ENCODE measurements at regions not wholly inside any gene's neighbourhood (a gene's known extent, or its start where the extent isn't known, plus 50 kb on each side); places are given as distances from the start of the nearest gene placed in this dataset.

- Histone ChIP-seq H3K27ac (no peak overlapping the region), H3K9me2 (ENCODE audit: insufficient read depth) (no peaks in the 10 kb centered on the region), H3K9ac (no peak overlapping the region), H3K79me2 (ENCODE audit: insufficient read depth) (no peaks in the 10 kb centered on the region), H3F3A (ENCODE audit: insufficient read depth) (no peaks in the 10 kb centered on the region), H3K27me3 (replicated peaks; ENCODE audit: insufficient read depth) (peaks cover 10% of the 10 kb centered on the region; the same call in 1 of the 2 replicates), H3K4me1 (ENCODE audit: insufficient read depth) (no peaks in the 10 kb centered on the region), H3K9me3 (ENCODE audit: low read depth) (no peaks in the 10 kb centered on the region), H2AFZ (no peak overlapping the region), H4K20me1 (ENCODE audit: insufficient read depth) (no peaks in the 10 kb centered on the region), H3K4me3 (no peak overlapping the region), H3K36me3 (ENCODE audit: low read depth) (no peaks in the 10 kb centered on the region), H3K4me2 (ENCODE audit: unreplicated experiment) (no peak overlapping the region)
- DNase-seq, result no peak
- in situ Hi-C loops (cut with MboI), result no loop called here
- WGBS, 2 experiments (ENCODE audit: low coverage in 1 of 2, low lambda C conversion rate in 2 of 2, missing lambda C conversion rate in 2 of 2), result 93 to 96% methylated on average over 3 of the region's 3 CpGs
- TF ChIP-seq EZH2phosphoT487 (IDR thresholded peaks at IDR 0.05; ENCODE audit: insufficient read depth, low read depth), result no peak
Measured at GRCh38 chr4:4712800-4713528, 146.5 kb upstream of the MSX1 start.

GRCh38 chr4:4711902-4712301 is 147.6 kb upstream of the MSX1 start:
- Histone ChIP-seq H3K4me2 (ENCODE audit: unreplicated experiment) (no peak overlapping the region), H4K20me1 (ENCODE audit: insufficient read depth) (no peaks in the 10 kb centered on the region), H3K4me1 (ENCODE audit: insufficient read depth) (no peaks in the 10 kb centered on the region), H2AFZ (no peak overlapping the region), H3K27me3 (replicated peaks; ENCODE audit: insufficient read depth) (peaks cover 17% of the 10 kb centered on the region), H3K79me2 (ENCODE audit: insufficient read depth) (no peaks in the 10 kb centered on the region), H3K4me3 (no peak overlapping the region), H3F3A (ENCODE audit: insufficient read depth) (no peaks in the 10 kb centered on the region), H3K27ac (no peak overlapping the region), H3K9ac (no peak overlapping the region), H3K9me3 (ENCODE audit: low read depth) (no peaks in the 10 kb centered on the region), H3K9me2 (ENCODE audit: insufficient read depth) (no peaks in the 10 kb centered on the region), H3K36me3 (ENCODE audit: low read depth) (no peaks in the 10 kb centered on the region)
- in situ Hi-C loops (cut with MboI), result no loop called here
- 73 to 85% methylated on average over 3 of the region's 3 CpGs for WGBS, 2 experiments (ENCODE audit: low coverage in 1 of 2, low lambda C conversion rate in 2 of 2, missing lambda C conversion rate in 2 of 2)
- no peak for TF ChIP-seq EZH2 (IDR thresholded peaks at IDR 0.05; ENCODE audit: insufficient read depth, poor library complexity, severe bottlenecking)
- TF ChIP-seq EZH2phosphoT487 (IDR thresholded peaks at IDR 0.05; ENCODE audit: insufficient read depth, low read depth), result no peak
- no peak for DNase-seq

DNA sequence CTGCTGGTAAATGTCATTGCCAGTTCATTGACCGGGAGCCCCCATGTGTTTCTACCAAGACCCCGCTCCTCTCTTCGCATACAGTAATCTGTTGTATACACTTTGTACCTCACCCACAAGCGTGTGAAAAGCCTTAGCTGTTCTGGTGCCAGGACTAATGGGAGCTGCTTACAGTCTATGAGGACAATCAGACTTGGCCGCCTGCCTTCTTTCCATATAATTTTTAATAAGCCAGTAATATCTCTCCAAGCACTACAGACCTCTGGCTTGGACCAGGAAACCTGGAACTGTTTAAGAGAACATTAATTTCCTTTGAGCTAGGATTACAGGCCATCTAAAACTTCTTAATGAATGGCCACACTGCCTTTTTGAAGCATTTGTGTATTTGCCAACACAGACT is 149.7 kb upstream of the MSX1 start:
- TF ChIP-seq EZH2phosphoT487 (IDR thresholded peaks at IDR 0.05; ENCODE audit: insufficient read depth, low read depth), result no peak
- TF ChIP-seq EZH2 (IDR thresholded peaks at IDR 0.05; ENCODE audit: insufficient read depth, poor library complexity, severe bottlenecking), result no peak
- DNase-seq, result no peak
- no peaks in the 10 kb centered on the region for H3K36me3 ChIP-seq (ENCODE audit: low read depth)
- no peaks in the 10 kb centered on the region for H3K79me2 ChIP-seq (ENCODE audit: insufficient read depth)
- H3K4me3 ChIP-seq, result no peak overlapping the region
- no peaks in the 10 kb centered on the region for H3F3A ChIP-seq (ENCODE audit: insufficient read depth)
- 58 to 67% methylated on average over 5 of the region's 5 CpGs for WGBS, 2 experiments (ENCODE audit: low coverage in 1 of 2, low lambda C conversion rate in 2 of 2, missing lambda C conversion rate in 2 of 2)
- H3K4me2 ChIP-seq (ENCODE audit: unreplicated experiment), result no peak overlapping the region
- H3K9ac ChIP-seq, result no peak overlapping the region
- peaks cover 17% of the 10 kb centered on the region for H3K27me3 ChIP-seq (replicated peaks; ENCODE audit: insufficient read depth)
- H3K4me1 ChIP-seq (ENCODE audit: insufficient read depth), result no peaks in the 10 kb centered on the region
- H3K27ac ChIP-seq, result no peak overlapping the region
- no peaks in the 10 kb centered on the region for H4K20me1 ChIP-seq (ENCODE audit: insufficient read depth)
- no peak overlapping the region for H2AFZ ChIP-seq
- no peaks in the 10 kb centered on the region for H3K9me3 ChIP-seq (ENCODE audit: low read depth)
- H3K9me2 ChIP-seq (ENCODE audit: insufficient read depth), result no peaks in the 10 kb centered on the region
- in situ Hi-C loops (cut with MboI), result no loop called here

DNA sequence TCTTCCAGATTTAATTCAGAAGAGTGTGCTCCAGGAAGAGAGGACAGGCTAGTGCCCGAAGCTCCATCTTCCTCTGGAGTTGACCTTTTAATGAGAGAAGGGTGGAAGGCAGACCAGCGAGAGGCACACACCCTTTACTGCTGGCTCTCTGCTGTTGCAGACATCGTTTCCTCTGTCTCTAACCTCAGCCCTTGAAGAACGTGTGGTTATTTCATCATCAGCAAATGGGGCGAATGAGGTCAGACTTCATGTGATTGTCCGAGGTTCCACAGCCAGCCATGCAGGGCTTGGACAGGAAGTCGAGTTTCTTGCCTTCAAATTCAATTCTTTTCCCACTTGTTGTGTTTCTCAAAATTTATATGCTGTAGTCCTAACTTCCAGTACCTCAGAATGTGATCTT is 155.2 kb upstream of the MSX1 start:
- Histone ChIP-seq H3K4me3 (no peak overlapping the region), H3K4me2 (ENCODE audit: unreplicated experiment) (no peak overlapping the region), H3K4me1 (ENCODE audit: insufficient read depth) (no peaks in the 10 kb centered on the region), H3K9me3 (ENCODE audit: low read depth) (no peaks in the 10 kb centered on the region), H3K36me3 (ENCODE audit: low read depth) (no peaks in the 10 kb centered on the region), H3F3A (ENCODE audit: insufficient read depth) (no peaks in the 10 kb centered on the region), H3K27me3 (replicated peaks; ENCODE audit: insufficient read depth) (peaks cover 25% of the 10 kb centered on the region), H2AFZ (no peak overlapping the region), H4K20me1 (ENCODE audit: insufficient read depth) (no peaks in the 10 kb centered on the region), H3K27ac (no peak overlapping the region), H3K9ac (no peak overlapping the region), H3K9me2 (ENCODE audit: insufficient read depth) (no peaks in the 10 kb centered on the region), H3K79me2 (ENCODE audit: insufficient read depth) (no peaks in the 10 kb centered on the region)
- in situ Hi-C loops (cut with MboI), result no loop called here
- TF ChIP-seq EZH2 (IDR thresholded peaks at IDR 0.05; ENCODE audit: insufficient read depth, poor library complexity, severe bottlenecking), result no peak
- TF ChIP-seq EZH2phosphoT487 (IDR thresholded peaks at IDR 0.05; ENCODE audit: insufficient read depth, low read depth), result no peak
- DNase-seq, result peak; percentile 56
- 27 to 31% methylated on average over 7 of the region's 7 CpGs for WGBS, 2 experiments (ENCODE audit: low coverage in 1 of 2, low lambda C conversion rate in 2 of 2, missing lambda C conversion rate in 2 of 2)

- Histone ChIP-seq H3K36me3 (ENCODE audit: low read depth) (no peaks in the 10 kb centered on the region), H3K9ac (no peak overlapping the region), H3K27ac (no peak overlapping the region), H3K9me2 (ENCODE audit: insufficient read depth) (no peaks in the 10 kb centered on the region), H3K79me2 (ENCODE audit: insufficient read depth) (no peaks in the 10 kb centered on the region), H2AFZ (no peak overlapping the region), H3K4me1 (ENCODE audit: insufficient read depth) (no peaks in the 10 kb centered on the region), H3K4me2 (ENCODE audit: unreplicated experiment) (no peak overlapping the region), H3K27me3 (replicated peaks; ENCODE audit: insufficient read depth) (peaks cover 10% of the 10 kb centered on the region; the same call in 1 of the 2 replicates), H4K20me1 (ENCODE audit: insufficient read depth) (no peaks in the 10 kb centered on the region), H3F3A (ENCODE audit: insufficient read depth) (no peaks in the 10 kb centered on the region), H3K4me3 (no peak overlapping the region), H3K9me3 (ENCODE audit: low read depth) (no peaks in the 10 kb centered on the region)
- TF ChIP-seq EZH2phosphoT487 (IDR thresholded peaks at IDR 0.05; ENCODE audit: insufficient read depth, low read depth), result no peak
- TF ChIP-seq EZH2 (IDR thresholded peaks at IDR 0.05; ENCODE audit: insufficient read depth, poor library complexity, severe bottlenecking), result no peak
- in situ Hi-C loops (cut with MboI), result loop anchor here (25.0 kb wide), 2 partner anchors 290 to 440 kb away; no protein-coding TSS in a partner anchor
- DNase-seq, result no peak
Measured at GRCh38 chr4:4697584-4697983, 155.7 kb upstream of the STX18 start.

Data from GM23248 (cell line).